Esophagus squamous epithelium (tissue), 4 donors: ENCODE measurements at regions not wholly inside any gene's neighbourhood (a gene's known extent, or its start where the extent isn't known, plus 50 kb on each side); places are given as distances from the start of the nearest gene placed in this dataset.

Source experiments
- CTCF ChIP-seq, 6 experiments: fragments of 450-650 bp in 4 of 6; fragments of 200-600 bp in 2 of 6; sonication (generic) in 2 of 6; IDR thresholded peaks; one replicate each; pipeline ENCODE4 v1.5.1; 2016 to 2019; ENCODE audit warnings: antibody characterized with exemption in 6 of 6, mild to moderate bottlenecking in 4 of 6, moderate library complexity in 4 of 6
- POLR2A ChIP-seq, 4 donors: fragments of 450-650 bp; IDR thresholded peaks; one replicate each; pipeline ENCODE4 v1.6.1; 2017; ENCODE audit warnings: antibody characterized with exemption in 4 of 4, mild to moderate bottlenecking in 4 of 4, moderate library complexity in 3 of 4

GRCh38 chrX:10370976-10371375 is 214.2 kb downstream of the CLCN4 start:
- TF ChIP-seq CTCF (IDR thresholded peaks at IDR 0.05) (no peak), POLR2A (IDR thresholded peaks at IDR 0.05) (no peak)
